Ammon's horn (tissue), 1 donor: ENCODE measurements at regions not wholly inside any gene's neighbourhood (a gene's known extent, or its start where the extent isn't known, plus 50 kb on each side); places are given as distances from the start of the nearest gene placed in this dataset.
"Not testable (repeated sequence)": the region's sequence is repeated elsewhere in the genome, so short reads cannot be mapped to it uniquely, and the experiment has no call there.

Experiments used
- DNase-seq: peaks from one replicate; pipeline ENCODE4 v3.0.0-alpha.2; 2016; ENCODE audit warnings: low spot score

DNA sequence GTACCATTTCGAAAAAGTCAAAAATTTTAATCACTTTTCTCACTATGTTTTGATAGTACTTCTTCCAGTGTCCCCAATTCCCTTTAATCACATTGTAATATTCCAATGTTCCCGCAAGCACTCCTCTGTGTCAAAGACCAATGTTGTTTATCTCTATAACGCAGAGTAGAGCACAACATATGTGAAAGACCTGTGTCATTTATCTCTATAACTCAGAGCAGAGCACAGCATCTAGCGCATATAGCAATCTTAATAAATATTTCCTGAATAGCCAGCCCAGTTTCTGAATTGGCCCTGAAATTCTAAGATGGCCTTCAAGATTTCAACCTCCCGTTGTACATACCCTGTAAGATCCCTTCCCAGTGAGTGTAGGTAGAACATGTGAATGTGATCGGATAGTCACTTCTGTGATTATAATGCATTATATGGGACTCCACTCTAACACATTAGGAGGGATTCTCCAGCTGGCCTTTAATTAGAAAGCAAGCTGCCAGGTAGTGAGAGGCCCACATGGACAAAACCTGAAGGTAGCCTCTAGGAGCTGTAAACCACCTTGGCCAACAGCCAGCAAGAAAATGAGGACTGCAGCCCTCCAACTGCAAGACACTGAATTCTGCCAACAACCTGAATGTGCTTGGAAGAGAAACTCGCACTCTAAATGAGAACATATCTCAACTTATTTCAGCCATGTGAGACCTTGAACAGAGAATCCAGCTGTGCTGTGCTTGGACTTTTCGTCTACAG, 238.8 kb upstream of the SYT10 start:
- no peak for DNase-seq

DNA sequence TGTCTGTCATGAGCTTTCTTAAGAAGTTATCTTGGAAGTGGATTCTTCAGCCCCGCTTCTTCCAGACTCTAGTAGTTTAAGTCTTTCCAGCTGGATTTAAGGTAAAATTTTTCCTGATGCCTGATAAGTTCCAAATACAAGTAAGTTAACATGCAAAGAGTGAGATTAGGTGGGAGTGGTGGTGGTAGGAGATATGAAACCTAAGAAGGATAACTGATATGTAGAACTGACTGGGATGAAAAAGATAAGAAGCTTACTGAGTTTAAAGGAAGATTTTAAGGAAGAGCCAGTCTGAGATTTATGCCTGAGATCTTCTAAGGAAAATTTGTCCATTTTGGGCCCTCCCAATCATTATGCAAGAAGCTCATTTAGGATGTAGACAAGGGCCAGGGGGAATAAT, 250.9 kb upstream of the SYT10 start:
- DNase-seq = no peak

DNA sequence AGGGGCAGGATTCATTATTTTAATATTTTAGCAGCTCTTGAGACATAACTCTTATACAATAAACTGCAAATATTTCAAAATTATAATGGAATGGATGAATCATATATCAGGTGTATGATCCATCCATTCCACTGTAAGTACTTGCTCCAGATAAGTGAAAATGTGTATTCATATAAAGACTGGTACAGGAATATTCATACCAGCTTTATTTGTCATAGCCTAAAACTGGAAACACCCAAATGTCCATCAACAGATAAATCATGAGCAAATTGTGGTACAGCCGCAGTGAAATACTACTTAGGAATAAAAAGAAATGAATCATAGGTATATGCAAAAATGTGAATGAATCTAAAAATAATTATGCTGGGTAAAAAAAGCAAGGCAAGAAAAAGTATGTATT, 263.6 kb upstream of the SYT10 start:
- no peak for DNase-seq

DNA sequence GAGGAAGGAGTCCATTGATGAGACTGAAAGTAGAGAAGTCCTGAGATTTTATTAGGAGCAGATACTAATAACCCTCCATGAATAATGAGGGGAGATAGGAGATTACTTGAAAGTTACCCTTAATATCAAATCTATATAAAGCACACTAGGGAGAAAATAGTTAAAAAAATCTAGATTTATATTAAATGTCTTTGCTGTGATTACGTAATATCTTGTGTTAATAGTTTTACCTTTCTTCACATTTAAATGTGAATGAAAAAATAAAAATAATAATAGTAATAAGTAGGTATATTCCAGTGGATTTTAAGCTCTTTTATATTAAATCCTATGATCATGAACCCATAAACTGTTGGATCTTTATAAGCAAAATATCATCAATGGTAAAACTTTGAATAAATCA, 267.3 kb upstream of the SYT10 start:
- DNase-seq = no peak

DNA sequence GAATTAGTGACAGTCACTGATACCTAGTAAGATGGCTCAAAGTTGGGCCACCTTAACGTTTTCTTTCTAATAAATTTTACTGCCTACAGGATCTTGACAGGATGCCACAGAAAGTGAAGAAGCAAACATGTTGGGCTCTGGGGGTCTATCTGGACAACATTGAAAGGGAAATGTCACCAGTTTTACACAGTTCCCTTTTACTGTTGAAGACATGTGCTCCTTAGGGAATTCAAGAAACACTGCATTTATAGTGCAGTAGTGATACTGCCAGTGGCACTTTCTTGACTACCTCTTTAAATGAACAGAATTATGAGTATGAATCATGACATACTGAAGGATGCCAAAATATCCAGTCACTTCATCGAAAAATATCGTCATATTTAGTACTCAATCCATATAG, 269.3 kb upstream of the SYT10 start:
- no peak for DNase-seq

DNA sequence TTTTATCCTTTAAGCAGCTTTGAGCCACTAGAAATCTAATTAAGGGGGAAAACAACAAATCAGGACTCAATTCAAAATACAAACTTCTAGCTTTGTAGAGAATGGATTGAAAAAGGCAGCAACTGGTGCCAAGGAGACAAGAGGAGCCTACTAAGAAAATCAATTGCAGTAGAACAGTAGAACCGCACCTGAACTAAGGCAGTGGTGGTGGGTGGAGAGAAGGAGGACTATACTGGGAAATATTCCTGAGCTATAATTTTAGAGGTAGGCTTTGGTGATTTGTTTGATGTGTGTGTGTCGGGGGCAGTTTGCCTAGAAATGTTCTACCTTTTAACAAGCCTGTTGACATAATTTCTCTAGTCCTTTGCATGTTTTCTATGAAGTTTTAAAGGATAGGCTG, 270.9 kb upstream of the SYT10 start:
- DNase-seq = no peak

DNA sequence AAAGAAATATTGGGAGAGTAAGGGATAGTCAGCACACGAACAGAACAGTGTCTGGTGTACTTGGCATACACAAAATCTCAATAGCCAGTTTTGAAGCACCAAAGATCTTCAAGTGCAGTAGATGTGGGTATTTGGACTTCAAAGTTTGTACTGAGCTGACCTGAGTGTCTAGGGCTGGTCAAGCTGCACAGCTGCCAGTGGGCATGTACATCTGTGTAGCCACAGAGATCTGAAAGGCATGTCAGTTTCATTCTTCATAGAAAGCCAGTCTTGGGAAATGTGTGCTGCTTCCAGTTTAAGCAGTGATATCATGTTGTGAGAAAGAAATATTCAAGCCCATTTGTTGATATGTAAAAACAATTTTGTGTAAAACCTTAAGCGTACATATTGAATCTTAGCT, 279.0 kb upstream of the SYT10 start:
- DNase-seq = no peak

DNA sequence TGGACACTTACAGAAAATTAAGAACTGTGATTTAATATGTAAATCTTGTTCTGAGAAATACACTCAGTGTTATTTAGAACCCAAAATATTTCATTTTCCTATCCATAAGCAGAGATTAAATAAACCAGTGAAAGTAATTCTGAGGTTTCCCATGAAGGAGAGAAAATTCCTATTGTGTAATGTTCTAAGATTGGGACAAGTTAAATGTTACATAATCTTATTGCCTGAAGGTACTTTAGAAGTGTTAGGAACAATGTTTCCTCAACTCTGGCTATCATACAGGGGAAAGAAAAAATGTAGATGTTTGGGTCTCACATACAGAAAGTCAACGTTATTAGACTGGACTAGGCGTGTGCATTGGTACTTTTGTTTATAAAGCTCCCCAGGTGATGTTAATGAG, 281.9 kb upstream of the SYT10 start:
- no peak for DNase-seq

DNA sequence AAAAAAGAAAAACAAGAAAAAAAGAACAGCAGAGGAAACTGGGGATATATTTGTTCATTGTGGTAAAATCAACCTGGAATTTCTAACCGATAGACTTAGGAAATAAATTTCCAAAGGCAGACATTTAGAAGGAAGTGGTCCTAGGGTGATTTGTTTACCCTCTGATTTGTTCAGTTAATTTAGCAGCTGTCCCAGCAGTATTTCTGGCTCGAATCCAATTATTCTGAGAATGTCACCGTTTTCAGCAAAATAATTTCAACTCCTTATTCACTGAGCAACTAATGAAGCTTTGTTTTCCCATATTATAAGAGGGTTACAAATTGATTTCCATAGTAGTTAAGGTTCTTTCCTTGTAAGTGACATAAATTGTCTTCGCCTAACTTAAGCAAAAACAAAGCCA, 285.2 kb upstream of the SYT10 start:
- DNase-seq = no peak

DNA sequence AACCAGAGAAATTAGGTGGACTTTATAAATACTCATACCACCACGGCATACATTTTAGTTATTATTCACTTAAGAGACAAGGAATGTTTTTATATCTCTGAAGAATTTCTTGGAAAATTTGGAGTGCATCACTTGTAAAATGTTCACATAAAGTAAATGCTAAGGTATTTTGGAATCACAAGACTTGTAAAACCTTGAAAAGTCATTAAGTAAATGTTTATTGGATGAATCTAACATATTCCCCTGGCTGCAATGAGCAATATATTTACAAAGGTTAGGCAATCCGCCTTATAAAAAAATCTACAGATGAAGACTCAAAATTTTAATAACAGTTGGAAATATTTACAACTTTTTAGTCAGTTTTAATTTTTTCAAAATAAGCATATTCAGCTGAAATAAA, 287.4 kb upstream of the ALG10 start:
- no peak for DNase-seq

DNA sequence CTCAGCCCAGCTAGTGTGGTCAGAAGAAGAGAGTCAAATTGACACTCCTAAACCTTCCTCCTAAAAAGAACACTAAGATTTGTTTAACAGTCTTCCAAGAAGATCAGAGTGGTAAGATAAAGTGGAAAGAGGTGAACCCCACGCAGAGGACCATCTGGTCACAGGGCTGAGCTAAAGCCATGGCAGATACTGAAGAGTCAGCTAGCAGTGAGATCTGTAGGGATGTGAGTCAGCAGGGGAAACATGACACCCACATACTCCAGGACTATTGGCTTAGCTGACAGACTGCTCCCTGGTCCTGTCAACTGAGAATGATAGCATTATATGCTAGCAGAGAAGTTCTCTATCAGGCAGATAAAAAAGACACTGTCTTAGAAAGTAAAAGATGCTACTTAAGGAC, 269.4 kb upstream of the ALG10 start:
- DNase-seq = peak; percentile 20

DNA sequence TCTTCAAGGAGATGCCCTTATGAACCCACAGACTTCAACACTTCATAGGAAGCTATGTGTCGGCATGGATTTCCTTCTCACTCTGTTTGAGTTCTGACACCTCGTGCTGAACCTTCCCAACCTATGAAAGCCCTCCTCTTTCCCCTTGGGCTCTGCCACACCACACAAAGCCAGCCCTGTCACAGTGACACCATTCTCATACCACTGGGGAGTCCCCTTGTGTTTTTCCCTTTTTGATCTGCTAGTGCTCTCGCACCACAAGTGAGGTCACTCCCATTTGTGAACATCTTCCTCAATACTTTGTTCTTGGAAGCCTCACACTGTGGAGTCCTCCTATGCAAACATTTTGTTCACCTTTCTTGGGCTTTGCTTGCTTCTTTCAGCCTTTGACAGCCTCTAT, 264.6 kb upstream of the ALG10 start:
- DNase-seq = no peak

DNA sequence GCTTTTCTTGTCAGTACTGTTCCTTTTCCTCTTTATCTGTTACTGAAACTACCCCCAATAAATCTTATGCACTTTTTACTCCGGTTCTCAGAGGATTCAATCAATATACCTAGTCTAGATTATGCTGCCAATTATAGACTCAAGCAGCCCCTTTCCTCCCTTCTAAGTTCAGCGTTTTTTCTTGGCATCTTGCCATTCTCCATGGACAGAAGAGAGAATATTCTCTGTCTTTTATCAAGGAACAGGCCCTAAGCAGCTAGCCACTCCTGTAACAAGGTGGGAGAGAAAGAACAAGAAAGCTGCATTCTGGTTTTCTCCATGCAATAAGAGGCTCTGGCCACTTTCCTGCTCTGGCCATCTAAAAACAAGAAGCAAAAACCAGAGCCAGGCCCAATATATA, 263.0 kb upstream of the ALG10 start:
- no peak for DNase-seq

DNA sequence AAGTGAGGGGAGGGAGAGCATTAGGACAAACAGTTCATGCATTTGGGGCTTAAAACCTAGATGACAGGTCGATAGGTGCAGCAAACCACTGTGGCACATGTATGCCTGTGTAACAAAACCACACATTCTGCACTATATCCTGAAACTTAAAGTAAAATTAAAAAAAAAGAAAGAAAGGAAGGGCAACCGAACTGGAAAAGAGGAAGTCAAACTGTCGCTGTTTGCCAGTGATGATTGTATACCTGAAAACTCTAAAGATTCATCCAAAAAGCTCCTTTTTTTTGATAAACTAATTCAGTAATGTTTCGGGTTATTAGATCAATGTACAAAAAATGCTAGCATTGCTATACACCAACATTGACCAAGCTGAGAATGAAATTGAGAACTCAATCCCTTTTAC, 259.0 kb upstream of the ALG10 start:
- DNase-seq = no peak

DNA sequence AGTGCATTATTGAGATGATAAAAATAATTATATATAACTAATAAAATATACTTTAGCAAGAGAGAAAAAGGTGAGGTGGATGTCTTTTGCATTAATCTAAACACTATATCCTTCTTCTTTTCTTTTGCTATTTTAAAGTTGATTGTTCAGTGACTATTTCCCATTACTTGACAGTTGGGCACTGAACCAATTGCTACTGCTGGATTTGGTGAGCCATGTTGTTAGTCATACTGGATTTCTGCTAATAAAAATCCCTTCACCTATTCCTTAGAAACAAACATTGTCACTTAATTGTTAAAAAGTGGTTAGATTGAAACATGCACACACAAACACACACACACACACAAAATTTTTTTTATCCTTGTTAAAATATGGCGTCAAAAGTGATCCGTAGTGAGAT, 251.6 kb upstream of the ALG10 start:
- no peak for DNase-seq

DNA sequence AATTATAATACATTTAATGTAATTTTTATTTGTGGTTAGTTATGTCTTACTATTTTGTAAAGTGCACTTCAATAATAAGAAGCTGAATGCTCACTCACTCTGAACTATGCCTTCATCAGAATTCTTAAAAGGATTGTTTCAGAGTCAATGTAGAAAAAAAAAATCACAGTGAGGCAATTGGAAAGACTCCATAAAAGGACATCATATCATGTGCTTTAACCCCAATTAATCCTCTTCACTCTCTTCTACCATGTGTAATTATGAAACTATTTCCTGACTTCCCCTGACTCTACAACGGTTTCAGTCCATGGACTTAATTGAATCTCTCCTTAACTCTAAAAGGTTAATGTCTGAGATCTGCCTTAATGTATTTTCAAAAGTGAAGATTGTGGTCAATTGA, 250.4 kb upstream of the ALG10 start:
- no peak for DNase-seq

DNA sequence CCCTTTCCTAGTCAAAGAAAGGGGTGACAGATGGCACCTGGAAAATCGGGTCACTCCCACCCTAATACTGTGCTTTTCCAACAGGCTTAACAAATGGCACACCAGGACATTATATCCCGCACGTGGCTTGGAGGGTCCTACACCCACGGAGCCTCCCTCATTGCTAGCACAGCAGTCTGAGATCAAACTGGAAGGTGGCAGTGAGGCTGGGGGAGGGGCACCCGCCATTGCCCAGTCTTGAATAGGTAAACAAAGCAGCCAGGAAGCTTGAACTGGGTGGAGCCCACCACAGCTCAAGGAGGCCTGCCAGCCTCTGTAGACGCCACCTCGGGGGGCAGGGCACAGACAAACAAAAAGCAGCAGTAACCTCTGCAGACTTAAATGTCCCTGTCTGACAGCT, 249.2 kb upstream of the ALG10 start:
- not testable (repeated sequence) for DNase-seq

DNA sequence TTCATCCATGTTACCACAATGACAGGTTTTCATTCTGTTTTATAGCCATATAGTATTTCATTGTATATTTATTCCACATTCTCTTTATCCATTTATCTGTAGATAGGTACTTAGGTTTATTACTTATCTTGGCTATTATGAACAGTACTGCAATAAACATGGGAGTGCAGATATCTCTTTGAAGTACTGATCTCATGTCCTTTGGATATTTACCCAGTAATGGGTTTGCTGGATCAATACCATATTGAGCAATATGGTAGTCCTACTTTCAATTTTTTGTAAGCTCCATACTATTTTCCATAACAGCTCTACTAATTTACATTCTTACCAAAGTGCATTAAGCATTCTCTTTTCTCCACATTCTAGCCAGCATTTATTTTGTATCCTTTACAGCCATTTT, 235.8 kb upstream of the ALG10 start:
- DNase-seq = no peak

DNA sequence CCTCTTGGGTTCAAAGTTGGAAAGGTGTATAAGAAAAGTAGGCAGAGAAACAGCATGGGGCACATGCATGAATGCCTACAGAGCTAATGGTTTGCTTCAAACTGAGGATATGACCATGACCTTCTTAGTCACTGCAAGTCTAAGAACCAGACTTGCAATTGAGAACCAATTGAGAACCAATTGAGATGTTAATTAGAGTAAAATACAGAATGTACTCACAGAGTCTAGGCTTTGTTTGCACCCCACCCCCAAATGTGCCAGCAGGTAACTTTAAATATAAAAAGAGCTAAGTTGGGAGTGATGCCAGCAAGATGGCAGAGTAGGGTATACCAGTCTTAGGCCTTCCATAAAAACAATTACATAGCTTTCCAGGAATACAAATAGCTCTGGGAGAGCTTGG, 227.3 kb upstream of the ALG10 start:
- DNase-seq = no peak

DNA sequence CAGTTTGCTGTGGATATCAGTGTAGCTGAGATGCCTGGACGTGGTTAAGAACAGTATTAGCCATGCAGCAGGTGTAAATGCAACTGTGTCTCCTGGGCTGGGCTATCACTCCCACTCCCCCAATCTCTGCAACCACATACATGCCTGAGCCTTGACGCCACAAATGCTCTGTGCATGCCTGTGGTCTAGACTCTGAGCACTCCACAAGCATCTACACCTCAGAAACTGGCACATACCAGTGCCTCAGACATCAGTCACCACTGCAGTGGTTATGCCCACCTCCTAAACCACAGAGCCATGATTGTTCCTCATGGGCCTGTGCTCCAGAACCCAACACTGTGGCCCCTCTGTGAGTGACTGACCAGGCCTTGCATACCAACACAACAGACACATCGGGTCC, 226.8 kb upstream of the ALG10 start:
- DNase-seq = no peak

DNA sequence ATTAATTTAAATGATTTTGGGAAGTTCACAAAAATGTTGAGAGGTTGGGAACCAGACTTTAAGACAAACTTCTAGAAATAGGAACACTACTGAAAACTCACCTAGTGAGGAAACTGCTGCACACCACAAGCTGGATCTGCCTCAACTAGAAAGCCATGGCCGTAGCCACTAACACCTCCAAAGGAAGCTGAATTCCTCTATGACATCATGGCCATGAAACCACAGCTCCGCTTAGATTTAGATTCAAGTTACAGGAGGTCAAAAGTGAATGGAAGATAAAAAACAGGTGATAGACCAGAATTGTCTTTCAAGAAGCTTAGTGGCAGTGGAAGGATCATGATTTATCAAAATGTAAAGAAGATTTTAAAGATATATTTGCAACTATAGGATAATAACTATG, 208.8 kb upstream of the ALG10 start:
- DNase-seq = no peak

DNA sequence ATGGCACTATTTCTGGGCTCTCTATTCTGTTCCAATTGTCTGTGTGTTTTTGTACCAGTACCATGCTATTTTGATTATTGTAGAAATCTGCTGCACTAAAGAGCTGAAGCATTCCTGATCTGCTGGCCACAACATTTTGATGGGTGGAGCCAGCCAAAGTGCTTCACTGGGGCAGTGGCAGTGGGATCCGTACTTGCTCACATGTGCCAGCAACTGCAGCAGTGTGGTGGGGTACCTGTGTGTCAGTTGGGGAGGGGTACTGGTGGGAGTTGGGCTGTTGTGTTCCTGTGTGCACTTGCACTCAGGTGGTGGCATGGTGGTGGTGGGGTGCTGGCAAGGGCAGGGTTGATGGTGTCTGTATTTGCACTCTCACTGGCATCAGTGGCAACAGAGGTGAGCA, 204.6 kb upstream of the ALG10 start:
- DNase-seq = no peak

DNA sequence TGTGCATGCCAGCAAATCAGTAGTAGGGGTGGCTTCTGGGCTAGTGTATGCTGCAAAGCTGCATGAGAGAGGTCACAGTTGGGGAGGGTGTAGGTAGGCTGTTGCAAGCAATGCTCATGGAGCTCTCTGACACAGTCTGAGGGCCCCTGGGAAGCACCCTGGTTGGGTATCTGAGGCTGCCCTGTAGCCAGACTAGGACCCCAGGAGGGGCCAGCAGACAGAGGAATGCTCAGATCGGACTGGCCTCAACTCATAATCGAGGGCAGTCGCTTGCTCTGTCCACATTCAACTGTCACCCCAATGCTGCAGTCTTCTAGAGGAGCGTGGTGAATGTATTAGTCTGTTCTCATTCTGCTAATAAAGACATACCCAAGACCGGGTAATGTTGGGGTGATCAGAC, 204.0 kb upstream of the ALG10 start:
- no peak for DNase-seq

DNA sequence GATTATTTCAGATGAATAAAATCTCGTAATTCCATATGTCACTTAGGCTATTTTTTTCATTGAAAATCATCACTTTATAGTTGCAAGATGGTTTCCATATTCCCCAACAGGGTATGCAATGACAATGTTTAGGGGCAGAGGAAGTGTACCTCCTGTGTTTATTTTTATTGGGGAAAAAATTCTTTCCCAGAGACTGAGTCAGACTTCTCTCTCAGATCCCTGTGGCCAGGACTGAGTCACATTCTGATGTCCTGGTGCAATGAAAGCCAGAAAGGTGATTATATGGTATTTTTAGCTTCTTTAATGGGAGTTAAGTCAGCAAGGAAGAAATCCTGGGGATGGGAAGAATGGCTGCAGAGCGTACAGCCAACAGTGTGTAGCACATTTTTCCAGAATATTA, 196.9 kb upstream of the ALG10 start:
- DNase-seq = no peak
